NOMO-1 treated with DMSO at 0.1 percent for 48 hours (cell line): ENCODE measurements at regions not wholly inside any gene's neighbourhood (a gene's known extent, or its start where the extent isn't known, plus 50 kb on each side); places are given as distances from the start of the nearest gene placed in this dataset.
"Not testable (repeated sequence)": the region's sequence is repeated elsewhere in the genome, so short reads cannot be mapped to it uniquely, and the experiment has no call there.

ENCODE experiments used
- DNase-seq: peaks from one replicate; lab custom pipeline; 2025; ENCODE audit not compliant: unreplicated experiment; lab: John Stamatoyannopoulos, UW

DNA sequence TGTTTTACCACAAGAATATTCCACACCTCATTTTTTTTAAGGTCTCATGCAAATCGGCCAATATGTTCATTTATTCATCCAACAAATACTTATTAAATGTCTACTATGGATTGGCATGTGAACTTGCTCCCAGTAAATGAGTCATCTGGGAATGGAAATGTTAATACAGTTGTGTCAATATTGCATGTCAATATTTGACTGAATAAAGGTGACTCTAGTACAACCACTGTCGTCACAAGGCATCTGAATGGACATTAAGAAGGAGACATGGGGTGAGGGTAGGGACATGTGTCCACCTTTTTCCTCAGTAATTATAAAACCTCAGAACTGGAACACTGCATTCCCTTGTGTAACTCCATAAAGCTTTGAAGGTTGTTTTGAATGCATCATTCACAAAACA is 365.4 kb downstream of the ADCYAP1 start:
- DNase-seq: no peak

- no peak for DNase-seq
Measured at GRCh38 chr18:1273469-1273868, 368.8 kb downstream of the ADCYAP1 start.

DNA sequence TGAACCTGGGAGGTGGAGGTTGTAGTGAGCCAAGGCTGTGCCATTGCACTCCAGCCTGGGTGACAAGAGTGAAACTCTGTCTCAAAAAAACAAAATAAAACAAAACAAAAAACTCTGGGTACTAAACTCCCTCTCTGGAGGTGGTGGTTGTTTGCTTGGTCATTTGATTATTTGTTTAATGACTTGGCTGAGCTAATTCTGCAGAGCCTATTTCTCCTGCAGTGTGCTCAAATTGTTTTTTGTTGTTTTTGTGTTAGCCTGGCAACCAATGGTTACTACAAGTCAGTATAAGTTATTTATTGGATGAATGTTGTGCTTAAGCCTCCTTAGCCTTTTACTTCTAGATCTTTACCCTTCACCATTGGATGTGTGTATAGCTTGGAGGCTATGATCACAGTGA is 387.5 kb downstream of the ADCYAP1 start:
- DNase-seq: no peak

- no peak for DNase-seq
Measured at GRCh38 chr18:1294229-1294628, 389.6 kb downstream of the ADCYAP1 start.

- DNase-seq: no peak
Measured at GRCh38 chr18:1296237-1296636, 391.6 kb downstream of the ADCYAP1 start.

- no peak for DNase-seq
Measured at GRCh38 chr18:1302861-1303260, 398.2 kb downstream of the ADCYAP1 start.

GRCh38 chr18:1304392-1304992 is 399.8 kb downstream of the ADCYAP1 start:
- DNase-seq: no peak

GRCh38 chr18:1306641-1307040 is 402.0 kb downstream of the ADCYAP1 start:
- DNase-seq: no peak

DNA sequence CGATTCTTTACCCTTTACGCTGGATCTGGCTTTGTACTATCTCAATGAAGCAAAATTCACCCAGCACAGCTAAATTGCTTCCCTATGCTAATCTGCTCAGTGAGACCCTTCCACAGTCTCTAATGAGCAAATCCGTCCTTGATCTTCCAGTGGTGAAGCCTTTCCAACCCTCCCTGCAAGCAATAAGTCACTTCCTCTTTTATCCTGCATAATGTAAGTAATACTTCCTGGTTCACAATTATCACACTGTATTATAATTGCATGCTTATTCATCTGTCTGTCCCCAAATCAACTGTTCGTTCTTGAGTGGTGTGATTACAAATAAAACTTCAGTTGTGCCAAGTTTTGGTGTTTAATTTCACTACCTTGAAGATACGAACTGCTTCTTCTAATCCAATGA is 404.0 kb downstream of the ADCYAP1 start:
- DNase-seq: peak; percentile 12

GRCh38 chr18:1311376-1311775 is 406.7 kb downstream of the ADCYAP1 start:
- no peak for DNase-seq

GRCh38 chr18:1335345-1335744 is 430.7 kb downstream of the ADCYAP1 start:
- DNase-seq: not testable (repeated sequence)

- no peak for DNase-seq
Measured at GRCh38 chr18:1350931-1351450, 446.3 kb downstream of the ADCYAP1 start.

GRCh38 chr18:1353025-1353424 is 448.4 kb downstream of the ADCYAP1 start:
- no peak for DNase-seq

DNA sequence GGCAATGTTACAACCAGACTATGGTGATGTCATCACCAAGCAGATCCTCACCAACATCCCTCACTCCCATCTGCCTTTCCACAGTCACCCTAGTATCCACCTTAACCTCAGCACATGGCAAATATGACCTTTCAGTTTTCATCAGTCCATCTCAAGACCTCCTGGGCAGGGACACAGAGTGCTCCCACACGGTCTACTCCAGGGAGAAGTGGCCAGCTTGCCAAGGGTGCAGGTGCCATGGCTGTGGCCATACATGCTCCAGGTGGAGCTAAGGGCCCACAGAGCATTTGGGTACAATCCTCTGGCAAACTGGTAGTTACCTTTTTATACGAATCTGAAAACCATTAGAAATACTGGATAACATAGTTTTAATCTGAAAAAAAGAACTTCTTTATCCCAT is 453.1 kb downstream of the ADCYAP1 start:
- no peak for DNase-seq

GRCh38 chr18:1361936-1362335 is 457.3 kb downstream of the ADCYAP1 start:
- DNase-seq: no peak

- no peak for DNase-seq
Measured at GRCh38 chr18:1370552-1370951, 465.9 kb downstream of the ADCYAP1 start.

DNA sequence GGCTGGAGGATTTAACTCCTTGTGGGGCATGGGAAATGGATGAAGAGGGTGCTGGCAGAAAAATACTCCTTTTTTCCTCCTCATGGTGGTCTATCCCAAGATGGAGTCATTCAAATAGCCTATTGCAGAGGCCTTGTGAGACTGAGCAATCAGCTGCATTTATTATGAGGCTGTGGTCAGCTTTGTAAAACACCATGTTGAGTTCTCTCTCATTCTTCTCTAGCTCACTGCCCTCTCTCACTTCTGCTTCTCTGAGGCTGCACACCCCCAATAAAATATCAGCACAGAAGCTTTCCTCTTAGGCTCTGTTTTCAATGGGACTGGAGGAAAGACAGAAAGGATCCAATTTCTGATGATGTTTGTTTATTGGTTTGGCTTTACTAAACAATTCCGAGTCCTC is 467.1 kb downstream of the ADCYAP1 start:
- no peak for DNase-seq

- DNase-seq: no peak
Measured at GRCh38 chr18:1383465-1383864, 478.8 kb downstream of the ADCYAP1 start.

DNA sequence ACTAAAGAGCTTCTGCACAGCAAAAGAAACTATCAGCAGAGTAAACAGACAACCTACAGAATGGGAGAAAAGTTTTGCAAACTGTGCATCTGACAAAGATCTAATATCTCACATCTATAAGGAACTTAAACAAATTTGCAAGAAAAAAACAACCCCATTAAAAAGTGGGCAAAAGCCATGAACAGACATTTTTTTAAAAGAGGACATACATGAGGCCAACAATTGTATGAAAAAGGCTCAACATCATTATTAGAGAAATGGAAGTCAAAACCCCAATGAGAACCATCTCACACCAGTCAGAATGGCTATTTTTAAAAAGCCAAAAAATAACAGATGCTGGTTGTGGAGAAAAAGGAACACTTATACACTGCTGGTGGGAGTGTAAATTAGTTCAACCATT is 483.8 kb downstream of the ADCYAP1 start:
- DNase-seq: not testable (repeated sequence)

GRCh38 chr18:1392046-1392445 is 487.4 kb downstream of the ADCYAP1 start:
- no peak for DNase-seq

GRCh38 chr18:1392865-1393734 is 488.4 kb downstream of the ADCYAP1 start:
- no peak for DNase-seq

GRCh38 chr18:1393929-1394328 is 489.3 kb downstream of the ADCYAP1 start:
- DNase-seq: no peak
